ENCODE measurements at regions not wholly inside any gene's neighbourhood (a gene's known extent, or its start where the extent isn't known, plus 50 kb on each side); places are given as distances from the start of the nearest gene placed in this dataset.

GRCh38 chr15:35686347-35686746 lies 140.4 kb upstream of the DPH6 start (continued):
- TF ChIP-seq TEAD4 (IDR thresholded peaks at IDR 0.05; ENCODE audit: low read length) (no peak), TEAD4 (CRISPR knock-in tag; IDR thresholded peaks at IDR 0.05; ENCODE audit: borderline replicate concordance) (no peak), C11orf30 (IDR thresholded peaks at IDR 0.05; ENCODE audit: low read depth) (no peak), ZNF175 (CRISPR knock-in tag; IDR thresholded peaks at IDR 0.05; ENCODE audit: low read depth) (no peak), POLR2H (tag; IDR thresholded peaks at IDR 0.05; ENCODE audit: low read depth) (no peak), MEIS2 (IDR thresholded peaks at IDR 0.05; ENCODE audit: partially characterized antibody) (no peak), ZNF134 (CRISPR knock-in tag; conservative IDR thresholded peaks at IDR 0.05) (no peak), TAL1 (IDR thresholded peaks at IDR 0.05) (no peak)

GRCh38 chr15:35689266-35689665 lies 143.3 kb upstream of the DPH6 start:
- Histone ChIP-seq H2AFZ (ENCODE audit: low read depth, low read length) (no peak overlapping the region), H3K4me2 (ENCODE audit: insufficient read depth, low read length) (no peak overlapping the region), H3K79me2 (ENCODE audit: control insufficient read depth, insufficient read depth, low read length) (no peaks in the 10 kb centered on the region), H3K27ac (ENCODE audit: extremely low read depth, low read depth, low read length) (no peak overlapping the region), H3K4me3 (no peak overlapping the region), H3K36me3 (ENCODE audit: control insufficient read depth, insufficient read depth, low read length) (no peaks in the 10 kb centered on the region), H3K27me3 (ENCODE audit: control insufficient read depth in 2 of 2, insufficient read depth in 2 of 2, low read length in 2 of 2) (no peaks in the 10 kb centered on the region), H3K9me3 (replicated peaks; ENCODE audit: control insufficient read depth, insufficient read depth, low read depth, low read length) (no peaks in the 10 kb centered on the region), H3K9ac (ENCODE audit: insufficient read depth in 1 of 2, low read depth in 2 of 2, low read length in 2 of 2) (no peak overlapping the region), H3K4me1 (replicated peaks in 1 of 2; ENCODE audit: control insufficient read depth in 2 of 2, insufficient read depth in 2 of 2, low read length in 2 of 2) (peaks cover 0 to 15% of the 10 kb centered on the region in 2 experiments; a peak in 3 of 5 replicates), H3K9me1 (ENCODE audit: control insufficient read depth, insufficient read depth, low read length) (no peaks in the 10 kb centered on the region), H4K20me1 (replicated peaks; ENCODE audit: control insufficient read depth, insufficient read depth, low read length) (no peaks in the 10 kb centered on the region)
- in situ Hi-C loops (cut with MboI) (no loop called here), intact Hi-C loops (cut with micrococcal nuclease) (no loop called here)
- WGBS (ENCODE audit: insufficient coverage, low coverage, missing lambda C conversion rate), result 41% methylated on average over 6 of the region's 6 CpGs
- no peak for DNase-seq (ENCODE audit: extremely low read depth in 1 of 4, low spot score in 3 of 4)
- POLR2A ChIA-PET, result interaction anchor here (0.7 kb wide), 1 partner anchor 24 kb away, joined by 3 read pairs; no protein-coding TSS in a partner anchor
- CTCF ChIA-PET (ENCODE audit: low intra/inter-chr PET ratio), result no interaction called here
- no peak for FAIRE-seq
- no peak for ATAC-seq
- BruUV-seq (replicated peaks), result no TSS peak
- TF ChIP-seq SOX6 (IDR thresholded peaks at IDR 0.05) (no peak), HES1 (IDR thresholded peaks at IDR 0.05; ENCODE audit: low read depth) (no peak), DACH1 (IDR thresholded peaks at IDR 0.05; ENCODE audit: partially characterized antibody) (peak; percentile 90), ELF2 (CRISPR knock-in tag; IDR thresholded peaks at IDR 0.05) (no peak)
